ENCODE measurements at regions not wholly inside any gene's neighbourhood (a gene's known extent, or its start where the extent isn't known, plus 50 kb on each side); places are given as distances from the start of the nearest gene placed in this dataset.
A peak's percentile ranks its signal among the peaks of the same experiment; 100 is the strongest.
"Not testable (repeated sequence)": the region's sequence is repeated elsewhere in the genome, so short reads cannot be mapped to it uniquely, and the experiment has no call there.

DNA sequence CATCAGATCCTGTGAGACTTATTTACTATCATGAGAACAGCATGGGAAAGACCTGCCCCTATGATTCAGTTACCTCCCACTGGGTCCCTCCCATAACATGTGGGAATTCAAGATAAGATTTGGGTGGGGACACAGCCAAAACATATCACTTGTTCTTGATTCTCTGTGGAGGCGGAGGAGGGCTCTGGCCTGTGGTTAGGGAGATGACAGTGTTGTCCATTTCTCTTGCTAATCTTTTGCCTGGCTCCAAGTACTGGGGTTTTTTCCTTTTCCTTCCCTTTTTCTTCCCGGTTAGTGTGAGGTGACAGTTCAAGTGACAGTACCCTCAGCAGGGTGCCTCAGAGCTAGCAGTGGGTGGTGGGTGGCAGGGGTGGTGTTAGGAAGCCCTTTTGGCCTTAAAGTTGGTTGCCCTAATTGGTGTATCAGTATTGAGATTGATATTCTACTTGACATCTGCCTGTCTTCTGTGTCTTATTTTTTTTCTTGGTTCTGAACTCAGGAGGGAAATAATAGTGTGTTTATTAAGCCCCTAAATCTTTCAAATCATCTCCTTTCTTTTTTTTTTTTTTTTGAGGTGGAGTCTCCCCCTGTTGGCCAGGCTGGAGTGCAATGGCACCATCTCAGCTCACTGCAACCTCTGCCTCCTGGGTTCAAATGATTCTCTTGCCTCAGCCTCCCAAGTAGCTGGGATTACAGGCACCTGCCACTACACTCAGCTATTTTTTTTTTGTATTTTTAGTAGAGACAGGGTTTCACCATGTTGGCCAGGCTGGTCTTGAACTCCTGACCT is 192.0 kb downstream of the ASB1 start:
- not testable (repeated sequence) for H3K4me1 ChIP-seq (ENCODE audit: low read length)

DNA sequence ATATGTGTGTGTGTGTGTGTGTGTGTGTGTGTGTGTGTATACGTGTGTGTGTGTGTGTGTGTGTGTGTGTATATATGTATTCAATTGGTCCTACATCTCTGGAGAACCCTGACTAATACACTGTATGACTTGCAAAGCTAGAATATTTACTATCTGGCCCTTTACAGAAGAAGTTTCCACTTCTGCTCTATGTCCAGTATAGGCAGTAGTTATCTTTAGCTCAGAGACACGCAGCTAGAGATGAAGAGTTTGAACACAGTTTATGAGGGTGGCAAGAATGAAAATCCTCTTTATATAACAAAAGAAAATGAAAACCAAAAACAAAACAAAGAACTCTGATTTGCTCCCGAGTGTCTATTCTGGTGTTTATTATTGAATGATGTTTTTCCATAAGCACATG is 201.2 kb downstream of the ASB1 start:
- Histone ChIP-seq H3K27ac (ENCODE audit: low read length) (no peak overlapping the region), H4K20me1 (ENCODE audit: insufficient read depth, low read depth, low read length) (no peaks in the 10 kb centered on the region), H2AFZ (ENCODE audit: low read length) (no peak overlapping the region), H3K79me2 (ENCODE audit: low read length) (no peaks in the 10 kb centered on the region), H3K9ac (ENCODE audit: low read length) (no peak overlapping the region), H3K27me3 (ENCODE audit: low read length) (no peaks in the 10 kb centered on the region), H3K36me3 (ENCODE audit: insufficient read depth, low read length) (no peaks in the 10 kb centered on the region), H3K4me2 (ENCODE audit: low read depth, low read length, poor library complexity, severe bottlenecking) (no peak overlapping the region), H3K9me3 (ENCODE audit: low read length) (no peaks in the 10 kb centered on the region), H3K9me2 (replicated peaks; ENCODE audit: insufficient read depth, low read length) (no peaks in the 10 kb centered on the region), H3K4me1 (ENCODE audit: low read length) (no peaks in the 10 kb centered on the region), H3K4me3 (ENCODE audit: low read length) (no peak overlapping the region)
- DNase-seq = no peak

More for the DNA sequence above, 192.0 kb downstream of the ASB1 start:
- not testable (repeated sequence) for H3K4me3 ChIP-seq (ENCODE audit: low read length); H3K36me3 ChIP-seq (ENCODE audit: insufficient read depth, low read length); H3K9me3 ChIP-seq (ENCODE audit: low read length); H3K79me2 ChIP-seq (ENCODE audit: low read length); H4K20me1 ChIP-seq (ENCODE audit: insufficient read depth, low read depth, low read length); H3K27me3 ChIP-seq (ENCODE audit: low read length); H3K27ac ChIP-seq (ENCODE audit: low read length); H3K4me2 ChIP-seq (ENCODE audit: low read depth, low read length, poor library complexity, severe bottlenecking); H3K9ac ChIP-seq (ENCODE audit: low read length); H3K9me2 ChIP-seq (replicated peaks; ENCODE audit: insufficient read depth, low read length); H2AFZ ChIP-seq (ENCODE audit: low read length)
- peak; percentile 50 for DNase-seq

DNA sequence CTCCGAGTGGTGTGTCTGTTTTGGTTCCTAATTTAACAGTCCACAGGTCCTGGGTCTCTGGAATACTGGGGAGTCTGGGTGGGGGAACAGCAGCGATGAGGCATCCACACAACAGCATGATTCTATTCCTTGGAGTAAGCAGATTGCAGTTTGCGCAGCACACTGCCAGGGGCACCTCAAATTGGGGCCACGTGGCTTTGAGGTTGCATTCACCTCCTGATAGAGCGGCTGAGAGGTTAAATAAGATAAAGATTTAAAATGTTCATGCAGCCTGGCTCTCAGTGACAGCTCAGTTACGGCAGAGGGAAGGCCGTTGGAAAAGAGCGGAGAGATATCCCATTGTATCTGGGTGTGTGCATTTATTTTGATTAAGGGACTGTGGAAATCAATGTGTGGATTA is 202.3 kb downstream of the ASB1 start:
- no peak overlapping the region for H3K4me2 ChIP-seq (ENCODE audit: low read depth, low read length, poor library complexity, severe bottlenecking)
- no peak for DNase-seq
- no peaks in the 10 kb centered on the region for H4K20me1 ChIP-seq (ENCODE audit: insufficient read depth, low read depth, low read length)
- no peak overlapping the region for H3K9ac ChIP-seq (ENCODE audit: low read length)
- H3K36me3 ChIP-seq (ENCODE audit: insufficient read depth, low read length) = no peaks in the 10 kb centered on the region
- no peaks in the 10 kb centered on the region for H3K9me2 ChIP-seq (replicated peaks; ENCODE audit: insufficient read depth, low read length)
- no peak overlapping the region for H3K27ac ChIP-seq (ENCODE audit: low read length)
- no peak overlapping the region for H3K4me3 ChIP-seq (ENCODE audit: low read length)
- H3K79me2 ChIP-seq (ENCODE audit: low read length) = no peaks in the 10 kb centered on the region
- no peaks in the 10 kb centered on the region for H3K27me3 ChIP-seq (ENCODE audit: low read length)
- H2AFZ ChIP-seq (ENCODE audit: low read length) = no peak overlapping the region
- H3K4me1 ChIP-seq (ENCODE audit: low read length) = no peaks in the 10 kb centered on the region
- H3K9me3 ChIP-seq (ENCODE audit: low read length) = no peaks in the 10 kb centered on the region

DNA sequence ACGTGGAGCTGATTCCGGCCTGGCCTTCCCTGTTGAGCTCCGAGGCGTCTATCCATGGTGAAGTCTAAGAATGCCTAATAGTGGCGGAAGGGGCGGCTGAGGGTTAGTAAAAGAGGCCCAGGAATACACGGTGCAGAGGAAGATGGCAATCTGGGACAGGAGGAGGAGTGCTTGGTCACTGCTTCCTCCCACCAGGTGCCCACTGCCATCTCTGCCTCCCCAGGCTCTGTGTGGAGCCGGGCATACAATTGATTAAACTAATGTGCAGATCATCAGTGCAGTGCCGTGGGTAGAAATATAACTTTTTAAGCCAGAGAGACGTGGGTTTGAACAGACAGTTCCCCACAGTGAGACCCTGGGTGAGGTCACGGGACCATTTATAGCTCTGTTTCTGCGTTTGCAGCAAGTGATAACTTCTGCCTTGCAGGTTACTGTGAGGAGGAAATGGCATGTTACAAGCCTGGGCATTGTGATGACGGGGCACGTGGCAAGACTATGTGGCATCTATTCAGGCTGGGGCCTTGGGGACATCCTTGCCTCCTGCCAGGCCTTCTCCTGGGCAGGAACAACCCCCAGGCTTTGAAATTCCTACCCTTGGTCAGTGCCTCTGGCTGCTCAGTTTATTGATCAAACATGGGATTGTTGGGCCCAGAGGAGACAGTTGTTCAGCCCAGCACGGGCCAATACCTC is 204.9 kb downstream of the ASB1 start:
- Histone ChIP-seq H3K79me2 (ENCODE audit: low read length) (no peaks in the 10 kb centered on the region), H3K27ac (ENCODE audit: low read length) (no peak overlapping the region), H3K4me1 (ENCODE audit: low read length) (no peaks in the 10 kb centered on the region), H3K9ac (ENCODE audit: low read length) (no peak overlapping the region), H4K20me1 (ENCODE audit: insufficient read depth, low read depth, low read length) (no peaks in the 10 kb centered on the region), H3K4me3 (ENCODE audit: low read length) (no peak overlapping the region), H2AFZ (ENCODE audit: low read length) (no peak overlapping the region), H3K4me2 (ENCODE audit: low read depth, low read length, poor library complexity, severe bottlenecking) (no peak overlapping the region), H3K9me3 (ENCODE audit: low read length) (no peaks in the 10 kb centered on the region), H3K36me3 (ENCODE audit: insufficient read depth, low read length) (no peaks in the 10 kb centered on the region), H3K9me2 (replicated peaks; ENCODE audit: insufficient read depth, low read length) (no peaks in the 10 kb centered on the region), H3K27me3 (ENCODE audit: low read length) (no peaks in the 10 kb centered on the region)
- no peak for DNase-seq

DNA sequence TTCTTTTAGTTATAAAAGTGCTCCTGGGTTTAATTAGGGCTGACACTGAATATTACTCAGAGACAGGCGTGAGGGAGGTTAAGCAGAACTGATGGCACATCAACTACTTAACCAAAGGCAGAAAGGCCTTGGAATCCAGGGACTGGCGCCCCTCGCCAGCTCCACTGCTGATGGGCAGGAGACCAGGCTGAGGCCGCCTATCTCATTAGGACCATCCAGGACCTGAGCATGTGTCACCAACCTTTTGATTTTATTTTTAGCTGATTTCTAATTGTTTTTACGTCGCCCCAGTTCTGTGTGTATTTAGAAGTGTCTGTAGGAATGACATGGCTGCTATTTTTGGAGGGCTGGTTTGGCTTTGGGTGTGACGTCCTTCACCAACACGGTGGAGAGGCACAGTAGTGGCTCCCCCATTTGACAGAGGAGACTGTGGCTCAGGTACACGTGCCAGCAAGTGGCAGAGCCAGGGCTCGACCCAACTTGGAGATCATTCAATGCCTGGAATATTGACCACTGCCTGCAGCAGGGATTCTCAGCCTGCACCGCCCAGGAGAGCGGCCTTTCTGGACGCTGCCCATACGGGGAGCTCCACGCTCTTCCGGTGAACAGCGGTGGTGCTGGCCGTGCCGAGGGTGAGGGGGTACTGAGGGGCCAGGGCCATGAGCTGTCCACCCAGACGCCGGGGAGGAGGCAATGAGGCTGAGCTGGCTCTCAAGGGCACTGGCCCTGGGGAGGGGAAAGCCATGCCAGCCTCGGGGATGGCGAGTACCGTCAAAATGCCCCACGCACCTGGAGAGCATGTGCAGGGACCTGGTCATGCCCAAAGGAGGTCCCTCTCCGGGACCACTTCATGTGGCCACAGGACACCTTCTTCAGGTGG is 205.7 kb downstream of the ASB1 start:
- Histone ChIP-seq H3K79me2 (ENCODE audit: low read length) (no peaks in the 10 kb centered on the region), H3K27ac (ENCODE audit: low read length) (no peak overlapping the region), H3K9ac (ENCODE audit: low read length) (no peak overlapping the region), H3K9me3 (ENCODE audit: low read length) (no peaks in the 10 kb centered on the region), H4K20me1 (ENCODE audit: insufficient read depth, low read depth, low read length) (no peaks in the 10 kb centered on the region), H3K9me2 (replicated peaks; ENCODE audit: insufficient read depth, low read length) (no peaks in the 10 kb centered on the region), H3K4me2 (ENCODE audit: low read depth, low read length, poor library complexity, severe bottlenecking) (no peak overlapping the region), H3K4me3 (ENCODE audit: low read length) (no peak overlapping the region), H3K27me3 (ENCODE audit: low read length) (no peaks in the 10 kb centered on the region), H3K36me3 (ENCODE audit: insufficient read depth, low read length) (no peaks in the 10 kb centered on the region), H3K4me1 (ENCODE audit: low read length) (no peaks in the 10 kb centered on the region), H2AFZ (ENCODE audit: low read length) (no peak overlapping the region)
- no peak for DNase-seq

DNA sequence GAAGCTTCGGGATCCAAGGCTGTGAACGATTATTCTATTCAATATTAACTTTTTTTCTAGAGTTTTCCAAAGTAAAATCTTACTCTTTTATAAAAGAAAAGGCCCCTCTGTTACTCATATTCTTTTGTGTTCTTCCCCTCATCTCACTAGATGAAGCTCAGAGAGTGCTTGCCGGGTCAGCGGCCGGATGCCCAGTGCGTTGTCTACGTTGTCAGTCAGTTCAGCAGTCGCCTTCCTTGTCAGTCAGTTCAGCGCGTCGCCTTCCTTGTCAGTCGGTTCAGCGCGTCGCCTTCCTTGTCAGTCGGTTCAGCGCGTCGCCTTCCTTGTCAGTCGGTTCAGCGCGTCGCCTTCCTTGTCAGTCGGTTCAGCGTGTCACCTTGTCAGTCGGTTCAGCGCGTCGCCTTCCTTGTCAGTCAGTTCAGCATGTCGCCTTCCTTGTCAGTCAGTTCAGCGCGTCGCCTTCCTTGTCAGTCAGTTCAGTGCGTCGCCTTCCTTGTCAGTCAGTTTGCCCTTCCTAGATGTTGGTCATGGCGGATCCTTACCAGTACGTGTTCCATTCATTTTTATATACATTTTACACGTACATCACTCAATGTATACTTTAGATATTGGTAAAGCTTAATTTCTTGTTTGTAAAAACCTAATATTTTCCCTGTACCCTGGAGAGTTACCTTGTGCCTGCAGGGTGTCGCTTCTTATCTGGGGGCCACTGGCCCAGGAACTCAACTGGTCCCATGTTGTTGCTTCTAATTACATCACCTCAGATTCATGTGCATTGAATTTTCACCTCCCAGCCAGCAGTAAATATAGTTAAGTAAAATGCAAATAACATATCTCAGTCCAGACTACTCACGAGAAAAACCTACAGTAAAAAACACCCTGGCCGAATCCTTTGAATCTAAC is 206.9 kb downstream of the ASB1 start:
- H4K20me1 ChIP-seq (ENCODE audit: insufficient read depth, low read depth, low read length) = no peaks in the 10 kb centered on the region
- H3K36me3 ChIP-seq (ENCODE audit: insufficient read depth, low read length) = no peaks in the 10 kb centered on the region
- H3K4me1 ChIP-seq (ENCODE audit: low read length) = no peaks in the 10 kb centered on the region
- no peak overlapping the region for H3K9ac ChIP-seq (ENCODE audit: low read length)
- H3K4me3 ChIP-seq (ENCODE audit: low read length) = no peak overlapping the region
- no peak for DNase-seq
- H3K9me3 ChIP-seq (ENCODE audit: low read length) = no peaks in the 10 kb centered on the region
- H2AFZ ChIP-seq (ENCODE audit: low read length) = no peak overlapping the region
- H3K9me2 ChIP-seq (replicated peaks; ENCODE audit: insufficient read depth, low read length) = no peaks in the 10 kb centered on the region
- H3K27ac ChIP-seq (ENCODE audit: low read length) = no peak overlapping the region
- H3K4me2 ChIP-seq (ENCODE audit: low read depth, low read length, poor library complexity, severe bottlenecking) = no peak overlapping the region
- H3K27me3 ChIP-seq (ENCODE audit: low read length) = no peaks in the 10 kb centered on the region
- no peaks in the 10 kb centered on the region for H3K79me2 ChIP-seq (ENCODE audit: low read length)

DNA sequence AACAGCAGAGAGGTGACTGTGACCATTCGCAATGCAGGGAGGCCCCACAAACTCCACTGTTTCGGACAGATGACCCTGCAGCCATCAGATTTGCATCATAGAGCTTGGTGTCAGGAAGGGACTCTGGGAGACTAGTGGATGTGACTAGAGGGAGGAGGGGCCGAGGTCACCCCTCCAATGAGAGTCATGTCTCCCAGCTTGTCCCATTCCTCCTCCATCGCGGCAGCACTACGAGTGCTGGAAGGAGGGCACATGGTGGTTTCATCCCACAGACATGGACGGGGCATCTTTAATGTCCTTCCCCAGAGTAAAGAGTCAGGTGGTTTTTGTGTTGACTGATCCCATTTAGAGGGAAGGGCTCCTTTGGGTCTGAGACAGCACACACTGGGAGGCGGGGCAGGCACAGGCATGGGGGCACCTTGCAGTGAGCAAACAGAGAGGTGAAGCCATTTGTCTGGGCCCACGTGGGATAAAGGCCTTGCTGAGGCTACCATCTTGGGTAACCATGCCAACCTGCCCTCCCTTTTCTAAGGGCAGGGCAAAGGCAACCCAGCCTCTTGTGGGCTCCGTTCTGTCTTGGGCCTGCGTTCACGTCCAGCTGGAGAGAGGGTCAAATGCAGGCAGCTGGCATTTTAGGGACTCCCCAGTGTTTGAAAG is 208.1 kb downstream of the ASB1 start:
- Histone ChIP-seq H4K20me1 (ENCODE audit: insufficient read depth, low read depth, low read length) (no peaks in the 10 kb centered on the region), H3K4me2 (ENCODE audit: low read depth, low read length, poor library complexity, severe bottlenecking) (no peak overlapping the region), H3K79me2 (ENCODE audit: low read length) (no peaks in the 10 kb centered on the region), H3K27ac (ENCODE audit: low read length) (no peak overlapping the region), H3K9me3 (ENCODE audit: low read length) (no peaks in the 10 kb centered on the region), H3K27me3 (ENCODE audit: low read length) (no peaks in the 10 kb centered on the region), H3K9ac (ENCODE audit: low read length) (no peak overlapping the region), H2AFZ (ENCODE audit: low read length) (no peak overlapping the region), H3K36me3 (ENCODE audit: insufficient read depth, low read length) (no peaks in the 10 kb centered on the region), H3K4me3 (ENCODE audit: low read length) (no peak overlapping the region), H3K4me1 (ENCODE audit: low read length) (no peaks in the 10 kb centered on the region), H3K9me2 (replicated peaks; ENCODE audit: insufficient read depth, low read length) (no peaks in the 10 kb centered on the region)
- DNase-seq = no peak

All from Karpas-422 (cell line).